ENCODE measurements at regions not wholly inside any gene's neighbourhood (a gene's known extent, or its start where the extent isn't known, plus 50 kb on each side); places are given as distances from the start of the nearest gene placed in this dataset.

GRCh38 chr5:168117469-168117868 is 174.0 kb upstream of the WWC1 start:
- WGBS, 2 donors = 91 to 94% methylated on average over 5 of the region's 5 CpGs
- Histone ChIP-seq H3K36me3 (no peaks in the 10 kb centered on the region), H3K9me3 (no peaks in the 10 kb centered on the region), H3K27ac (no peak overlapping the region), H3K4me3 (no peak overlapping the region), H3K27me3 (no peaks in the 10 kb centered on the region), H3K4me1 (no peaks in the 10 kb centered on the region)
- TF ChIP-seq CTCF (IDR thresholded peaks at IDR 0.05) = no peak
- ATAC-seq = no peak
- intact Hi-C loops (cut with DNase I) = loop anchor here in 2 of 3 donors (5.0 to 10.0 kb wide), 2 partner anchors 105 to 107 kb away; no protein-coding TSS in a partner anchor
- no peak for FAIRE-seq
- no peak for DNase-seq

- ATAC-seq = no peak
- no peak for DNase-seq
Measured at GRCh38 chr5:168118042-168118668, 173.3 kb upstream of the WWC1 start.

GRCh38 chr5:168120401-168121137 is 170.9 kb upstream of the WWC1 start:
- FAIRE-seq (no peak), ATAC-seq (no peak), DNase-seq (no peak)
- no peaks in the 10 kb centered on the region for H3K36me3 ChIP-seq
- no peak overlapping the region for H3K27ac ChIP-seq
- no peaks in the 10 kb centered on the region for H3K9me3 ChIP-seq
- H3K4me3 ChIP-seq = no peak overlapping the region
- no peaks in the 10 kb centered on the region for H3K27me3 ChIP-seq
- intact Hi-C loops (cut with DNase I) = no loop called here
- 64 to 71% methylated on average over 10 of the region's 10 CpGs for WGBS, 2 donors
- no peaks in the 10 kb centered on the region for H3K4me1 ChIP-seq
- no peak for TF ChIP-seq CTCF (IDR thresholded peaks at IDR 0.05)

More at GRCh38 chr5:168118042-168118668, 173.3 kb upstream of the WWC1 start:
- FAIRE-seq = no peak
- Histone ChIP-seq H3K27me3 (no peaks in the 10 kb centered on the region), H3K27ac (no peak overlapping the region), H3K9me3 (no peaks in the 10 kb centered on the region), H3K4me3 (no peak overlapping the region), H3K36me3 (no peaks in the 10 kb centered on the region), H3K4me1 (no peaks in the 10 kb centered on the region)
- intact Hi-C loops (cut with DNase I) = loop anchor here in 2 of 3 donors (5.0 to 10.0 kb wide), 2 partner anchors 104 to 107 kb away; no protein-coding TSS in a partner anchor
- WGBS, 2 donors = 55 to 57% methylated on average over 16 of the region's 16 CpGs
- TF ChIP-seq CTCF (IDR thresholded peaks at IDR 0.05) = no peak

GRCh38 chr5:168121138-168121494 is 170.3 kb upstream of the WWC1 start:
- Histone ChIP-seq H3K36me3 (no peaks in the 10 kb centered on the region), H3K27ac (no peak overlapping the region), H3K4me3 (no peak overlapping the region), H3K9me3 (no peaks in the 10 kb centered on the region), H3K4me1 (no peaks in the 10 kb centered on the region), H3K27me3 (no peaks in the 10 kb centered on the region)
- no peak for FAIRE-seq
- DNase-seq = no peak
- ATAC-seq = no peak
- intact Hi-C loops (cut with DNase I) = no loop called here
- WGBS, 2 donors = 88 to 94% methylated on average over 4 of the region's 4 CpGs
- TF ChIP-seq CTCF (IDR thresholded peaks at IDR 0.05) = no peak

All from pancreas (tissue), 10 donors.